WTC11 (cell line): ENCODE measurements at regions not wholly inside any gene's neighbourhood (a gene's known extent, or its start where the extent isn't known, plus 50 kb on each side); places are given as distances from the start of the nearest gene placed in this dataset.

Experiments used
- ATF2 ChIP-seq: sonication (generic); formaldehyde crosslinking; IDR thresholded peaks from 2 replicates; pipeline ENCODE4 v1.8.1; 2022; ENCODE audit warnings: low read depth, missing genetic modification reagents, borderline replicate concordance
- ATF6 ChIP-seq: sonication (generic); formaldehyde crosslinking; IDR thresholded peaks from 2 replicates; pipeline ENCODE4 v1.8.1; 2023; ENCODE audit warnings: mild to moderate bottlenecking, missing genetic modification reagents
- CREB1 ChIP-seq: sonication (generic); formaldehyde crosslinking; IDR thresholded peaks from 2 replicates; pipeline ENCODE4 v1.8.0; 2023; ENCODE audit warnings: mild to moderate bottlenecking, missing genetic modification reagents
- CTCF ChIP-seq: fragments of 200-600 bp; IDR thresholded peaks from 2 replicates; pipeline ENCODE4 v1.8.0; 2022; ENCODE audit warnings: antibody characterized with exemption
- JUN ChIP-seq: sonication (generic); formaldehyde crosslinking; IDR thresholded peaks from 2 replicates; pipeline ENCODE4 v1.8.0; 2023; ENCODE audit warnings: mild to moderate bottlenecking, missing genetic modification reagents
- MAX ChIP-seq: sonication (generic); formaldehyde crosslinking; IDR thresholded peaks from 2 replicates; pipeline ENCODE4 v1.8.0; 2022; ENCODE audit warnings: mild to moderate bottlenecking, missing genetic modification reagents
- NFE2L1 ChIP-seq: sonication (generic); formaldehyde crosslinking; IDR thresholded peaks from 2 replicates; pipeline ENCODE4 v1.8.1; 2023; ENCODE audit warnings: missing genetic modification reagents
- OVOL2 ChIP-seq: fragments of 250-450 bp; sonication (Bioruptor Pico); IDR thresholded peaks from 2 replicates; pipeline ENCODE4 v1.9.0; 2021; ENCODE audit warnings: mild to moderate bottlenecking, borderline replicate concordance
- TCF7 ChIP-seq: sonication (generic); formaldehyde crosslinking; IDR thresholded peaks from 2 replicates; pipeline ENCODE4 v1.8.0; 2022; ENCODE audit warnings: mild to moderate bottlenecking, low read depth, missing genetic modification reagents, moderate library complexity
- TEAD4 ChIP-seq: sonication (generic); formaldehyde crosslinking; IDR thresholded peaks from 2 replicates; pipeline ENCODE4 v1.8.0; 2022; ENCODE audit warnings: mild to moderate bottlenecking, missing genetic modification reagents
- ZBTB21 ChIP-seq: sonication (generic); formaldehyde crosslinking; IDR thresholded peaks from 2 replicates; pipeline ENCODE4 v1.8.1; 2023; ENCODE audit warnings: mild to moderate bottlenecking, missing genetic modification reagents, borderline replicate concordance
- ZNF121 ChIP-seq: sonication (generic); formaldehyde crosslinking; IDR thresholded peaks from 2 replicates; pipeline ENCODE4 v1.8.0; 2023; ENCODE audit warnings: missing genetic modification reagents
- ZNF317 ChIP-seq: sonication (generic); formaldehyde crosslinking; IDR thresholded peaks from 2 replicates; pipeline ENCODE4 v1.8.1; 2023; ENCODE audit warnings: low read depth, mild to moderate bottlenecking, moderate library complexity, missing genetic modification reagents, borderline replicate concordance
- ZNF671 ChIP-seq: fragments of 250-450 bp; sonication (Bioruptor Pico); IDR thresholded peaks from 2 replicates; pipeline ENCODE4 v1.8.0; 2021; ENCODE audit warnings: mild to moderate bottlenecking

- no peak for TF ChIP-seq CTCF
- no peak for TF ChIP-seq NFE2L1
- TF ChIP-seq ZNF317 (CRISPR knock-in tag), result no peak
- no peak for TF ChIP-seq ZNF121 (CRISPR knock-in tag)
- TF ChIP-seq ZNF671, result no peak
- TF ChIP-seq OVOL2, result no peak
- TF ChIP-seq CREB1 (CRISPR knock-in tag), result no peak
- no peak for TF ChIP-seq ZBTB21 (CRISPR knock-in tag)
- TF ChIP-seq TEAD4, result no peak
- TF ChIP-seq ATF6 (CRISPR knock-in tag), result no peak
- TF ChIP-seq JUN (CRISPR knock-in tag), result no peak
- no peak for TF ChIP-seq MAX (CRISPR knock-in tag)
- TF ChIP-seq TCF7 (CRISPR knock-in tag), result no peak
- no peak for TF ChIP-seq ATF2 (CRISPR knock-in tag)
Measured at GRCh38 chr1:208607616-208608015, 363.4 kb upstream of the PLXNA2 start.
